GM21528 (cell line): ENCODE measurements at regions not wholly inside any gene's neighbourhood (a gene's known extent, or its start where the extent isn't known, plus 50 kb on each side); places are given as distances from the start of the nearest gene placed in this dataset.

Experiments used
- ATAC-seq: cut with Tn5 transposase; IDR thresholded peaks from one replicate; pipeline ENCODE4 v1.9.1; 2021; ENCODE audit warnings: mild to moderate bottlenecking, moderate library complexity; ENCODE audit not compliant: unreplicated experiment, low FRiP score

- ATAC-seq = no peak
Measured at GRCh38 chr12:58252914-58253313, 311.5 kb downstream of the ATP23 start.

- ATAC-seq = no peak
Measured at GRCh38 chr12:58253663-58254062, 312.3 kb downstream of the ATP23 start.

- no peak for ATAC-seq
Measured at GRCh38 chr12:58254463-58255100, 313.2 kb downstream of the ATP23 start.

GRCh38 chr12:58262796-58263195, 321.4 kb downstream of the ATP23 start:
- ATAC-seq = no peak

- ATAC-seq = no peak
Measured at GRCh38 chr12:58263816-58264215, 322.4 kb downstream of the ATP23 start.

GRCh38 chr12:58268069-58268468, 326.7 kb downstream of the ATP23 start:
- no peak for ATAC-seq

GRCh38 chr12:58269476-58269875, 328.1 kb downstream of the ATP23 start:
- no peak for ATAC-seq

GRCh38 chr12:58270966-58271705, 329.8 kb downstream of the ATP23 start:
- ATAC-seq = no peak

- ATAC-seq = no peak
Measured at GRCh38 chr12:58272461-58272860, 331.1 kb downstream of the ATP23 start.

- ATAC-seq = no peak
Measured at GRCh38 chr12:58277231-58277630, 335.9 kb downstream of the ATP23 start.

- no peak for ATAC-seq
Measured at GRCh38 chr12:58283553-58283952, 342.2 kb downstream of the ATP23 start.

- no peak for ATAC-seq
Measured at GRCh38 chr12:58285551-58285950, 344.2 kb downstream of the ATP23 start.

- no peak for ATAC-seq
Measured at GRCh38 chr12:58286353-58286752, 345.0 kb downstream of the ATP23 start.

- no peak for ATAC-seq
Measured at GRCh38 chr12:58288190-58288589, 346.8 kb downstream of the ATP23 start.

- no peak for ATAC-seq
Measured at GRCh38 chr12:58291106-58291505, 349.7 kb downstream of the ATP23 start.

GRCh38 chr12:58293308-58293982, 352.1 kb downstream of the ATP23 start:
- no peak for ATAC-seq

GRCh38 chr12:58295268-58295667, 353.9 kb downstream of the ATP23 start:
- ATAC-seq = no peak

GRCh38 chr12:58296863-58297262, 355.5 kb downstream of the ATP23 start:
- no peak for ATAC-seq

GRCh38 chr12:58298803-58299202, 357.4 kb downstream of the ATP23 start:
- ATAC-seq = no peak

GRCh38 chr12:58299371-58299770, 358.0 kb downstream of the ATP23 start:
- ATAC-seq = no peak

- no peak for ATAC-seq
Measured at GRCh38 chr12:58301038-58301729, 359.8 kb downstream of the ATP23 start.
